ENCODE measurements at regions not wholly inside any gene's neighbourhood (a gene's known extent, or its start where the extent isn't known, plus 50 kb on each side); places are given as distances from the start of the nearest gene placed in this dataset.

- Mint-ChIP-seq H3K4me3 (no peak overlapping the region), H3K27me3 (ENCODE audit: low read depth in 3 of 3) (no peaks in the 10 kb centered on the region), H3K27ac (no peak overlapping the region), H3K36me3 (no peaks in the 10 kb centered on the region), H3K4me1 (no peaks in the 10 kb centered on the region), H3K9me3 (peaks cover 2 to 11% (median 4%) of the 10 kb centered on the region in 7 donors)
- H3K79me2 ChIP-seq (ENCODE audit: insufficient read depth, low read length), result no peaks in the 10 kb centered on the region
- no peak overlapping the region for H3K27ac ChIP-seq (ENCODE audit: low read depth in 1 of 2, low read length in 2 of 2)
- WGBS (ENCODE audit: insufficient coverage), result 100% methylated on average over 2 of the region's 5 CpGs
- no peak overlapping the region for H2AFZ ChIP-seq (ENCODE audit: insufficient read depth, low read depth, low read length, poor library complexity, severe bottlenecking)
- TF ChIP-seq, protein P1, sequence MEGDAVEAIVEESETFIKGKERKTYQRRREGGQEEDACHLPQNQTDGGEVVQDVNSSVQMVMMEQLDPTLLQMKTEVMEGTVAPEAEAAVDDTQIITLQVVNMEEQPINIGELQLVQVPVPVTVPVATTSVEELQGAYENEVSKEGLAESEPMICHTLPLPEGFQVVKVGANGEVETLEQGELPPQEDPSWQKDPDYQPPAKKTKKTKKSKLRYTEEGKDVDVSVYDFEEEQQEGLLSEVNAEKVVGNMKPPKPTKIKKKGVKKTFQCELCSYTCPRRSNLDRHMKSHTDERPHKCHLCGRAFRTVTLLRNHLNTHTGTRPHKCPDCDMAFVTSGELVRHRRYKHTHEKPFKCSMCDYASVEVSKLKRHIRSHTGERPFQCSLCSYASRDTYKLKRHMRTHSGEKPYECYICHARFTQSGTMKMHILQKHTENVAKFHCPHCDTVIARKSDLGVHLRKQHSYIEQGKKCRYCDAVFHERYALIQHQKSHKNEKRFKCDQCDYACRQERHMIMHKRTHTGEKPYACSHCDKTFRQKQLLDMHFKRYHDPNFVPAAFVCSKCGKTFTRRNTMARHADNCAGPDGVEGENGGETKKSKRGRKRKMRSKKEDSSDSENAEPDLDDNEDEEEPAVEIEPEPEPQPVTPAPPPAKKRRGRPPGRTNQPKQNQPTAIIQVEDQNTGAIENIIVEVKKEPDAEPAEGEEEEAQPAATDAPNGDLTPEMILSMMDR (IDR thresholded peaks at IDR 0.05), result no peak
- no peaks in the 10 kb centered on the region for H3K4me1 ChIP-seq (ENCODE audit: control insufficient read depth in 1 of 2, insufficient read depth in 2 of 2, low read length in 2 of 2)
- intact Hi-C loops (cut with micrococcal nuclease), result no loop called here
- no peaks in the 10 kb centered on the region for H4K20me1 ChIP-seq (ENCODE audit: insufficient read depth, low read length)
- DNase-seq, result no peak
- H3K9ac ChIP-seq (ENCODE audit: insufficient read depth, low read length, poor library complexity, severe bottlenecking), result no peak overlapping the region
- no peaks in the 10 kb centered on the region for H3K27me3 ChIP-seq (ENCODE audit: control insufficient read depth in 2 of 2, insufficient read depth in 2 of 2, low read length in 2 of 2)
- no peaks in the 10 kb centered on the region for H3K36me3 ChIP-seq (replicated peaks in 1 of 2; ENCODE audit: control insufficient read depth in 1 of 2, insufficient read depth in 2 of 2, low read length in 2 of 2)
- no peak overlapping the region for H3K4me3 ChIP-seq (replicated peaks in 1 of 3; ENCODE audit: low read depth in 2 of 3, low read length in 3 of 3)
- peaks cover 0 to 5% of the 10 kb centered on the region in 2 donors for H3K9me3 ChIP-seq (replicated peaks in 1 of 2; ENCODE audit: control insufficient read depth in 1 of 2, insufficient read depth in 1 of 2, low read length in 2 of 2)
- no peak overlapping the region for H3K4me2 ChIP-seq (replicated peaks; ENCODE audit: extremely low read depth, low read length, poor library complexity, severe bottlenecking)
These were observed 251.0 kb upstream of the NPSR1 start for GRCh38 chr7:34406848-34407530.

- Histone ChIP-seq H2AFZ (ENCODE audit: insufficient read depth, low read depth, low read length, poor library complexity, severe bottlenecking) (no peak overlapping the region), H4K20me1 (ENCODE audit: insufficient read depth, low read length) (no peaks in the 10 kb centered on the region), H3K4me2 (replicated peaks; ENCODE audit: extremely low read depth, low read length, poor library complexity, severe bottlenecking) (no peak overlapping the region), H3K27me3 (ENCODE audit: control insufficient read depth in 2 of 2, insufficient read depth in 2 of 2, low read length in 2 of 2) (no peaks in the 10 kb centered on the region), H3K4me1 (ENCODE audit: control insufficient read depth in 1 of 2, insufficient read depth in 2 of 2, low read length in 2 of 2) (no peaks in the 10 kb centered on the region), H3K9me3 (replicated peaks in 1 of 2; ENCODE audit: control insufficient read depth in 1 of 2, insufficient read depth in 1 of 2, low read length in 2 of 2) (peaks cover 0 to 5% of the 10 kb centered on the region in 2 donors), H3K27ac (ENCODE audit: low read depth in 1 of 2, low read length in 2 of 2) (no peak overlapping the region), H3K79me2 (ENCODE audit: insufficient read depth, low read length) (no peaks in the 10 kb centered on the region), H3K4me3 (replicated peaks in 1 of 3; ENCODE audit: low read depth in 2 of 3, low read length in 3 of 3) (no peak overlapping the region), H3K9ac (ENCODE audit: insufficient read depth, low read length, poor library complexity, severe bottlenecking) (no peak overlapping the region), H3K36me3 (replicated peaks in 1 of 2; ENCODE audit: control insufficient read depth in 1 of 2, insufficient read depth in 2 of 2, low read length in 2 of 2) (no peaks in the 10 kb centered on the region)
- DNase-seq, result no peak
- TF ChIP-seq, protein P1 (IDR thresholded peaks at IDR 0.05), result no peak
- Mint-ChIP-seq H3K27ac (no peak overlapping the region), H3K9me3 (peaks cover 2 to 11% (median 4%) of the 10 kb centered on the region in 7 donors), H3K4me3 (no peak overlapping the region), H3K4me1 (no peaks in the 10 kb centered on the region), H3K27me3 (ENCODE audit: low read depth in 3 of 3) (no peaks in the 10 kb centered on the region), H3K36me3 (no peaks in the 10 kb centered on the region)
- intact Hi-C loops (cut with micrococcal nuclease), result no loop called here
- WGBS (ENCODE audit: insufficient coverage), result no CpG with 5 or more reads among the region's 2 CpGs
These were observed 250.4 kb upstream of the NPSR1 start for GRCh38 chr7:34407586-34407985.
